Parathyroid adenoma (tissue), 2 donors: ENCODE measurements at regions not wholly inside any gene's neighbourhood (a gene's known extent, or its start where the extent isn't known, plus 50 kb on each side); places are given as distances from the start of the nearest gene placed in this dataset.

Experiments used
- H2AFZ ChIP-seq: fragments of 300-600 bp; sonication (generic); one replicate; pipeline ENCODE4 v1.7.0; 2017; ENCODE audit warnings: antibody characterized with exemption, mild to moderate bottlenecking
- H3K27ac ChIP-seq: fragments of 300-600 bp; sonication (generic); one replicate; pipeline ENCODE4 v1.7.0; 2017
- H3K27me3 ChIP-seq: fragments of 300-600 bp; sonication (generic); one replicate; pipeline ENCODE4 v1.7.0; 2017; ENCODE audit warnings: low read length; ENCODE audit not compliant: control insufficient read depth, insufficient read depth
- H3K36me3 ChIP-seq: fragments of 300-600 bp; sonication (generic); one replicate; pipeline ENCODE4 v1.7.0; 2017; ENCODE audit warnings: low read length; ENCODE audit not compliant: control insufficient read depth, insufficient read depth
- H3K4me1 ChIP-seq: fragments of 300-600 bp; sonication (generic); one replicate; pipeline ENCODE4 v1.7.0; 2017; ENCODE audit warnings: control low read depth
- H3K4me2 ChIP-seq: fragments of 300-600 bp; sonication (generic); one replicate; pipeline ENCODE4 v1.7.0; 2017; ENCODE audit warnings: low read length
- H3K4me3 ChIP-seq: fragments of 300-600 bp; sonication (generic); one replicate; pipeline ENCODE4 v1.7.0; 2017; ENCODE audit warnings: low read depth, low read length
- H3K79me2 ChIP-seq: fragments of 300-600 bp; sonication (generic); one replicate; pipeline ENCODE4 v1.7.0; 2017; ENCODE audit warnings: control low read depth
- H3K9ac ChIP-seq: fragments of 300-600 bp; sonication (generic); one replicate; pipeline ENCODE4 v1.7.0; 2017; ENCODE audit warnings: mild to moderate bottlenecking
- H3K9me3 ChIP-seq: fragments of 300-600 bp; sonication (generic); one replicate; pipeline ENCODE4 v1.7.0; 2017; ENCODE audit warnings: low read length; ENCODE audit not compliant: control insufficient read depth
- CTCF ChIP-seq: fragments of 300-600 bp; sonication (generic); IDR thresholded peaks from one replicate; pipeline ENCODE4 v1.7.0; 2017; ENCODE audit warnings: antibody characterized with exemption, mild to moderate bottlenecking
- donor health status: primary hyperparathyroidism.

DNA sequence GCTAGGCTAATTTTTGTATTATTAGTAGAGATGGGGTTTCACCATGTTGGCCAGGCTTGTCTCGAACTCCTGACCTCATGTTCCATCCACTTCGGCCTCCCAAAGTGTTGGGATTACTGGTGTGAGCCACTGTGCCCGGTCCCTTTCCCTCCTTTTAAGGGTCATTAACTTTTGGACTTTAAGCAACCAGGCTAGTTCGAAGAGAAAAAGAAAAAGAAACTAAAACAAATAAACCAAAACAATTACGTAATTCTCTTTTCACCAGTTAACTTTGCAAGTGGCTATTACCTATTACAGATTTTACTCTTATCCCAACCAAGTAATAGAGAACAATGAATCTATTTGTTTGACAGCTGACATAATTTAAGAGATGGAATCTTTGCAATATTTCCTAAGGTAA, 72.8 kb upstream of the SEMA3C start:
- Histone ChIP-seq H3K27ac (no peak overlapping the region), H3K9me3 (no peaks in the 10 kb centered on the region), H3K36me3 (no peaks in the 10 kb centered on the region), H2AFZ (no peak overlapping the region), H3K27me3 (no peaks in the 10 kb centered on the region), H3K9ac (no peak overlapping the region), H3K4me2 (no peak overlapping the region), H3K4me3 (no peak overlapping the region), H3K4me1 (no peaks in the 10 kb centered on the region), H3K79me2 (no peaks in the 10 kb centered on the region)
- no peak for TF ChIP-seq CTCF

DNA sequence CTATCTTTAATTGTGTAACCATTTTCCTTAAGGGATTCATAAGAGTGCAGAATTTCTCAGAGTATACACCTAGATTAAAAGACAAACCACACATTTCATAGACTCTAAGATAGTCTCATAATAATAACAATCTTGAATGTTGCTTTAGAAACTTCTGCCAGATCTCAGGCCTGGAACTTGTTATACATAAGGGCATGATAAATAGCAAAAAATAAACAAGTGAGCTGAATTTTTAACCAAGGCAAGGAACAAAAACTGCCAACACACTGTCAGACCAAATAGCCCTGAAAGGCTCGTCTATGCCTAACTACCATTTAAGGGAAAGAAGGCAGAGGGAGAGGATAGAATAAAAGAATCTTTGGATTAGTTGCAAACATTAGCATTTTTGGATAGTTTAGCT, 65.8 kb upstream of the SEMA3C start:
- Histone ChIP-seq H3K4me3 (no peak overlapping the region), H3K4me2 (no peak overlapping the region), H3K27me3 (no peaks in the 10 kb centered on the region), H3K79me2 (no peaks in the 10 kb centered on the region), H2AFZ (no peak overlapping the region), H3K9ac (no peak overlapping the region), H3K9me3 (no peaks in the 10 kb centered on the region), H3K27ac (no peak overlapping the region), H3K4me1 (no peaks in the 10 kb centered on the region), H3K36me3 (no peaks in the 10 kb centered on the region)
- TF ChIP-seq CTCF = no peak

- H2AFZ ChIP-seq = no peak overlapping the region
- no peaks in the 10 kb centered on the region for H3K27me3 ChIP-seq
- H3K27ac ChIP-seq = no peak overlapping the region
- H3K9ac ChIP-seq = no peak overlapping the region
- no peak overlapping the region for H3K4me3 ChIP-seq
- H3K4me2 ChIP-seq = no peak overlapping the region
- no peaks in the 10 kb centered on the region for H3K4me1 ChIP-seq
- no peak for TF ChIP-seq CTCF
- no peaks in the 10 kb centered on the region for H3K36me3 ChIP-seq
- H3K9me3 ChIP-seq = no peaks in the 10 kb centered on the region
- no peaks in the 10 kb centered on the region for H3K79me2 ChIP-seq
Observed at GRCh38 chr7:80981405-80981804, 62.6 kb upstream of the SEMA3C start.

- no peaks in the 10 kb centered on the region for H3K79me2 ChIP-seq
- no peak overlapping the region for H2AFZ ChIP-seq
- H3K9ac ChIP-seq = no peak overlapping the region
- TF ChIP-seq CTCF = no peak
- no peak overlapping the region for H3K4me2 ChIP-seq
- no peak overlapping the region for H3K4me3 ChIP-seq
- no peaks in the 10 kb centered on the region for H3K36me3 ChIP-seq
- H3K27me3 ChIP-seq = no peaks in the 10 kb centered on the region
- no peak overlapping the region for H3K27ac ChIP-seq
- no peaks in the 10 kb centered on the region for H3K4me1 ChIP-seq
- no peaks in the 10 kb centered on the region for H3K9me3 ChIP-seq
Observed at GRCh38 chr7:80977751-80978150, 58.9 kb upstream of the SEMA3C start.

DNA sequence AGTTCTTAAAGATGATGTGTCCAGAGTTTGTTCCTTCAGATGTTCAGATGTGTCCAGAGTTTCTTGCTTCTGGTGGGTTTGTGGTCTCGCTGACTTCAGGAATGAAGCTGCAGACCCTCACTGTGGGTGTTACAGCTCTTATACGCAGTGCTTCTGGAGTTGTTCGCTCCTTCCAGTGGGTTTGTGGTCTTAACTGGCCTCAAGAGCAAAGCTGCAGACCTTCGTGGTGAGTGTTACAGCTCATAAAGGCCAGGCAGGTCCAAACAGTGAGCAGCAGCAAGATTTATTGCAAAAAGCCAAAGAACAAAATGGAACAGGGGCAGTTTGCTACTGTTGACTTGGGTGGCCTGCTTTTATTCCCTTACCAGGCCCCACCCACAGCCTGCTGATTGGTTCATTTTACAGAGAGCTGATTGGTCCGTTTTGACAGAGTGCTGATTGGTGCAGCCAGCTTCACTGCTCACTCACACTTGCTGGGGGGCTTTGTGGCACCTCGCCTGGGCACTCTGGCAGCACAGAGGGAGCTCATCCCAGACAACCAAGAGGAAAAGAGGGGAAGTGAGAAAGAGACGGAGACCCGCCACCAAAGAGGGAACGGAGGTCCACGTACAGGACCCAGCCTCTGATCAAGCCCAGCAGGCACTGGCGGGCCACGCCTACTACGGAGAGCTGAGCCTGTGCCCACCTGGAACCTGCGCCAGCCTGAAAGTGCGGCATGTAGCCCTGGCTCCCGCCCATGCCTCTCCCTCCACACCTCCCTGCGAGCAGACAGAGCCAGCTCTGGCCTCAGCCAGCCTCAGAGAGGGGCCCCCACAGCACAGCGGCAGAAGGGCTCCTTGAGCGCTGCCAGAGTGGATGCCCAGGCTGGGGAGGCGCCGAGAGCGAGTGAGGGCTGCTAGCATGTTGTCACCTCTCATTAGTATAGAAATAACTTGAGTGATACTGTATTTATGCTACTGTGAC, 55.8 kb upstream of the SEMA3C start:
- Histone ChIP-seq H3K27ac (no peak overlapping the region), H2AFZ (no peak overlapping the region), H3K9me3 (no peaks in the 10 kb centered on the region), H3K79me2 (no peaks in the 10 kb centered on the region), H3K9ac (no peak overlapping the region), H3K4me3 (no peak overlapping the region), H3K4me1 (no peaks in the 10 kb centered on the region), H3K4me2 (no peak overlapping the region), H3K36me3 (no peaks in the 10 kb centered on the region), H3K27me3 (no peaks in the 10 kb centered on the region)
- TF ChIP-seq CTCF = no peak
